HEK293 (cell line): ENCODE measurements at regions not wholly inside any gene's neighbourhood (a gene's known extent, or its start where the extent isn't known, plus 50 kb on each side); places are given as distances from the start of the nearest gene placed in this dataset.

Source experiments
- CTCF ChIA-PET: fragments of 350-600 bp; formaldehyde crosslinking; extraction: SDS; loops from one replicate; lab custom pipeline; 2021; ENCODE audit warnings: antibody characterized with exemption; lab: Yijun Ruan, JAX
- POLR2A ChIA-PET: fragments of 300-600 bp; formaldehyde crosslinking; extraction: SDS; loops from one replicate; lab custom pipeline; 2020; ENCODE audit warnings: antibody characterized with exemption, inconsistent platforms; lab: Yijun Ruan, JAX
- H3K27ac ChIP-seq: fragments of 200-500 bp; sonication (Bioruptor generic); 2 replicates; pipeline ENCODE4 v1.5.1; 2014; ENCODE audit warnings: low read depth, low read length, control low read depth, inconsistent platforms; ENCODE audit errors: extremely low read depth
- H3K36me3 ChIP-seq, 2 experiments: fragments of 200-500 bp in 1 of 2; sonication (Bioruptor generic) in 1 of 2; 1 replicate in 1 of 2; 2 replicates in 1 of 2; pipeline ENCODE4 v1.5.1; 2014 to 2017; ENCODE audit warnings: inconsistent platforms in 2 of 2, low read length in 2 of 2; ENCODE audit not compliant: control insufficient read depth in 2 of 2, insufficient read depth in 1 of 2
- H3K4me1 ChIP-seq: fragments of 200-500 bp; sonication (Bioruptor generic); 2 replicates; pipeline ENCODE4 v1.5.1; 2014; ENCODE audit warnings: mild to moderate bottlenecking, low read length, inconsistent platforms; ENCODE audit not compliant: control insufficient read depth, insufficient read depth
- H3K4me3 ChIP-seq: 2 replicates; pipeline ENCODE4 v1.5.1; 2011; ENCODE audit warnings: low read depth, mild to moderate bottlenecking, control low read depth, low read length, moderate library complexity
- H3K9me3 ChIP-seq: fragments of 200-500 bp; sonication (Bioruptor generic); 2 replicates; pipeline ENCODE4 v1.5.1; 2014; ENCODE audit warnings: low read depth, low read length, inconsistent platforms; ENCODE audit not compliant: control insufficient read depth, insufficient read depth
- EGR2 ChIP-seq: fragments of 450-650 bp; formaldehyde crosslinking; IDR thresholded peaks from 2 replicates; pipeline ENCODE4 v1.5.1; 2016; ENCODE audit warnings: low read depth, missing biosample characterization, missing genetic modification characterization
- ELK4 ChIP-seq: IDR thresholded peaks from 2 replicates; pipeline ENCODE4 v1.6.1; 2011; ENCODE audit warnings: mild to moderate bottlenecking, low read depth, low read length, borderline replicate concordance
- IKZF3 ChIP-seq: fragments of 450-650 bp; IDR thresholded peaks from 2 replicates; pipeline ENCODE4 v1.5.0; 2018; ENCODE audit warnings: missing biosample characterization, mild to moderate bottlenecking, missing genetic modification characterization, moderate library complexity
- MZF1 ChIP-seq: fragments of 450-650 bp; formaldehyde crosslinking; IDR thresholded peaks from 2 replicates; pipeline ENCODE4 v1.5.1; 2017; ENCODE audit warnings: missing biosample characterization, missing genetic modification characterization, borderline replicate concordance
- SP3 ChIP-seq: fragments of 450-650 bp; formaldehyde crosslinking; IDR thresholded peaks from 2 replicates; pipeline ENCODE4 v1.5.1; 2016; ENCODE audit warnings: missing biosample characterization, missing genetic modification characterization
- ZBTB20 ChIP-seq: fragments of 450-650 bp; formaldehyde crosslinking; IDR thresholded peaks from 2 replicates; pipeline ENCODE4 v1.5.1; 2016; ENCODE audit warnings: missing biosample characterization, missing genetic modification characterization
- ZBTB21 ChIP-seq: fragments of 450-650 bp; formaldehyde crosslinking; IDR thresholded peaks from 2 replicates; pipeline ENCODE4 v1.5.1; 2017; ENCODE audit warnings: missing biosample characterization, missing genetic modification characterization
- ZIC2 ChIP-seq: fragments of 450-650 bp; formaldehyde crosslinking; IDR thresholded peaks from 2 replicates; pipeline ENCODE4 v1.5.1; 2016; ENCODE audit warnings: missing biosample characterization, missing genetic modification characterization
- ZNF133 ChIP-seq: fragments of 450-650 bp; formaldehyde crosslinking; IDR thresholded peaks from 2 replicates; pipeline ENCODE4 v1.5.1; 2016; ENCODE audit warnings: missing biosample characterization, missing genetic modification characterization
- ZNF239 ChIP-seq: fragments of 450-650 bp; formaldehyde crosslinking; IDR thresholded peaks from 2 replicates; pipeline ENCODE4 v1.5.1; 2016; ENCODE audit warnings: missing biosample characterization, missing genetic modification characterization
- ZNF488 ChIP-seq: fragments of 450-650 bp; formaldehyde crosslinking; IDR thresholded peaks from 2 replicates; pipeline ENCODE4 v1.5.1; 2016; ENCODE audit warnings: missing biosample characterization, missing genetic modification characterization
- ZNF549 ChIP-seq: fragments of 450-650 bp; IDR thresholded peaks from 2 replicates; pipeline ENCODE4 v1.5.1; 2018; ENCODE audit warnings: missing biosample characterization, missing genetic modification characterization, mild to moderate bottlenecking, inconsistent platforms, moderate library complexity
- ZNF561 ChIP-seq: fragments of 450-650 bp; IDR thresholded peaks from 2 replicates; pipeline ENCODE4 v1.5.1; 2018; ENCODE audit warnings: missing biosample characterization, missing genetic modification characterization, borderline replicate concordance
- ZNF580 ChIP-seq: fragments of 450-650 bp; formaldehyde crosslinking; IDR thresholded peaks from 2 replicates; pipeline ENCODE4 v1.5.1; 2016; ENCODE audit warnings: missing biosample characterization, missing genetic modification characterization
- ZNF645 ChIP-seq: fragments of 450-650 bp; formaldehyde crosslinking; IDR thresholded peaks from 2 replicates; pipeline ENCODE4; 2016; ENCODE audit warnings: missing biosample characterization, missing genetic modification characterization
- ZNF692 ChIP-seq: fragments of 450-650 bp; formaldehyde crosslinking; IDR thresholded peaks from 2 replicates; pipeline ENCODE4 v1.5.1; 2016; ENCODE audit warnings: missing biosample characterization, missing genetic modification characterization

GRCh38 chr9:78607853-78608252, 310.9 kb downstream of the PSAT1 start:
- TF ChIP-seq ELK4 = no peak
- no peak for TF ChIP-seq ZIC2 (tag by site-specific recombination)
- no peak for TF ChIP-seq ZBTB20 (tag by site-specific recombination)
- TF ChIP-seq SP3 (tag by site-specific recombination) = no peak

GRCh38 chr9:78609450-78609849, 312.5 kb downstream of the PSAT1 start:
- POLR2A ChIA-PET = no interaction called here
- Histone ChIP-seq H3K36me3 (no peaks in the 10 kb centered on the region), H3K27ac (no peak overlapping the region), H3K9me3 (no peaks in the 10 kb centered on the region), H3K4me1 (peaks cover 5% of the 10 kb centered on the region; the same call in 1 of the 2 replicates), H3K4me3 (no peak overlapping the region)
- no peak for TF ChIP-seq IKZF3
- no peak for TF ChIP-seq ZNF561 (tag by site-specific recombination)
- peak; percentile 37 for TF ChIP-seq ZBTB20 (tag by site-specific recombination)
- CTCF ChIA-PET = interaction anchor here (0.6 kb wide), 1 partner anchor 110 kb away, joined by 3 read pairs; no protein-coding TSS in a partner anchor

More at GRCh38 chr9:78607853-78608252, 310.9 kb downstream of the PSAT1 start:
- no peak overlapping the region for H3K4me3 ChIP-seq
- no peak overlapping the region for H3K27ac ChIP-seq
- CTCF ChIA-PET = no interaction called here
- H3K4me1 ChIP-seq = peaks cover 5% of the 10 kb centered on the region; the same call in 1 of the 2 replicates
- no peaks in the 10 kb centered on the region for H3K36me3 ChIP-seq
- POLR2A ChIA-PET = no interaction called here
- H3K9me3 ChIP-seq = no peaks in the 10 kb centered on the region

- ChIA-PET CTCF (no interaction called here), POLR2A (no interaction called here)
- H3K4me3 ChIP-seq = no peak overlapping the region
- no peaks in the 10 kb centered on the region for H3K36me3 ChIP-seq
- H3K27ac ChIP-seq = no peak overlapping the region
- no peaks in the 10 kb centered on the region for H3K9me3 ChIP-seq
- no peak for TF ChIP-seq ZNF580
- TF ChIP-seq ZNF549 (tag by site-specific recombination) = no peak
- TF ChIP-seq ZNF645 (tag by site-specific recombination) = no peak
- TF ChIP-seq ZBTB21 (tag by site-specific recombination) = no peak
- no peak for TF ChIP-seq EGR2
- H3K4me1 ChIP-seq = no peaks in the 10 kb centered on the region
Measured at GRCh38 chr9:78612091-78612490, 315.2 kb downstream of the PSAT1 start.

- H3K4me3 ChIP-seq = no peak overlapping the region
- no peaks in the 10 kb centered on the region for H3K36me3 ChIP-seq
- no peaks in the 10 kb centered on the region for H3K9me3 ChIP-seq
- CTCF ChIA-PET = no interaction called here
- TF ChIP-seq MZF1 (tag by site-specific recombination) (no peak), ZNF488 (tag by site-specific recombination) (no peak), ZNF239 (tag by site-specific recombination) (no peak), ZNF692 (no peak), ZNF133 (tag by site-specific recombination) (no peak)
- TF ChIP-seq, all 188 proteins: peak for 0
- POLR2A ChIA-PET = no interaction called here
- no peak overlapping the region for H3K27ac ChIP-seq
- H3K4me1 ChIP-seq = no peaks in the 10 kb centered on the region
Measured at GRCh38 chr9:78613006-78613405, 316.1 kb downstream of the PSAT1 start.
